ENCODE measurements at regions not wholly inside any gene's neighbourhood (a gene's known extent, or its start where the extent isn't known, plus 50 kb on each side); places are given as distances from the start of the nearest gene placed in this dataset.

DNA sequence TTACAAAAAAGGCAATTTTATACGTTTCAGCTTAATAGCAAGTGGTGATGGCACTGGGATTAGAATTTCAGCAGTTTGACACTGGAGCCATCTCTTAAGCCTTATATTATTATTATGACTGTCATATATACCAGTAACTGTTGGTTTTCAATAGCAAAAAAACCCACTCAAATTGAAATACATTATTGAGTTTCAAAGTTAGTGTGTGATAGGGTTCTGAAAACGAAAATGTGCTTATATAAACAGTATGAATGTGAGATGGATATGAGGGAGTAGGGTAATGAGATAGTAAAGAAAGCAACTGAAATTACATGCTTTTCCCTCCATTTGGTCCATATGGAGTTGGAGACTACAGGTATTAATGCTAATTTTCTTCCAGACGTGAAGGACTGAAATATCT is 68.6 kb upstream of the ACTBL2 start:
- TF ChIP-seq, protein P1, sequence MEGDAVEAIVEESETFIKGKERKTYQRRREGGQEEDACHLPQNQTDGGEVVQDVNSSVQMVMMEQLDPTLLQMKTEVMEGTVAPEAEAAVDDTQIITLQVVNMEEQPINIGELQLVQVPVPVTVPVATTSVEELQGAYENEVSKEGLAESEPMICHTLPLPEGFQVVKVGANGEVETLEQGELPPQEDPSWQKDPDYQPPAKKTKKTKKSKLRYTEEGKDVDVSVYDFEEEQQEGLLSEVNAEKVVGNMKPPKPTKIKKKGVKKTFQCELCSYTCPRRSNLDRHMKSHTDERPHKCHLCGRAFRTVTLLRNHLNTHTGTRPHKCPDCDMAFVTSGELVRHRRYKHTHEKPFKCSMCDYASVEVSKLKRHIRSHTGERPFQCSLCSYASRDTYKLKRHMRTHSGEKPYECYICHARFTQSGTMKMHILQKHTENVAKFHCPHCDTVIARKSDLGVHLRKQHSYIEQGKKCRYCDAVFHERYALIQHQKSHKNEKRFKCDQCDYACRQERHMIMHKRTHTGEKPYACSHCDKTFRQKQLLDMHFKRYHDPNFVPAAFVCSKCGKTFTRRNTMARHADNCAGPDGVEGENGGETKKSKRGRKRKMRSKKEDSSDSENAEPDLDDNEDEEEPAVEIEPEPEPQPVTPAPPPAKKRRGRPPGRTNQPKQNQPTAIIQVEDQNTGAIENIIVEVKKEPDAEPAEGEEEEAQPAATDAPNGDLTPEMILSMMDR (IDR thresholded peaks at IDR 0.05; ENCODE audit: low read depth, low read length, missing input control): no peak
- TF ChIP-seq, protein P2, sequence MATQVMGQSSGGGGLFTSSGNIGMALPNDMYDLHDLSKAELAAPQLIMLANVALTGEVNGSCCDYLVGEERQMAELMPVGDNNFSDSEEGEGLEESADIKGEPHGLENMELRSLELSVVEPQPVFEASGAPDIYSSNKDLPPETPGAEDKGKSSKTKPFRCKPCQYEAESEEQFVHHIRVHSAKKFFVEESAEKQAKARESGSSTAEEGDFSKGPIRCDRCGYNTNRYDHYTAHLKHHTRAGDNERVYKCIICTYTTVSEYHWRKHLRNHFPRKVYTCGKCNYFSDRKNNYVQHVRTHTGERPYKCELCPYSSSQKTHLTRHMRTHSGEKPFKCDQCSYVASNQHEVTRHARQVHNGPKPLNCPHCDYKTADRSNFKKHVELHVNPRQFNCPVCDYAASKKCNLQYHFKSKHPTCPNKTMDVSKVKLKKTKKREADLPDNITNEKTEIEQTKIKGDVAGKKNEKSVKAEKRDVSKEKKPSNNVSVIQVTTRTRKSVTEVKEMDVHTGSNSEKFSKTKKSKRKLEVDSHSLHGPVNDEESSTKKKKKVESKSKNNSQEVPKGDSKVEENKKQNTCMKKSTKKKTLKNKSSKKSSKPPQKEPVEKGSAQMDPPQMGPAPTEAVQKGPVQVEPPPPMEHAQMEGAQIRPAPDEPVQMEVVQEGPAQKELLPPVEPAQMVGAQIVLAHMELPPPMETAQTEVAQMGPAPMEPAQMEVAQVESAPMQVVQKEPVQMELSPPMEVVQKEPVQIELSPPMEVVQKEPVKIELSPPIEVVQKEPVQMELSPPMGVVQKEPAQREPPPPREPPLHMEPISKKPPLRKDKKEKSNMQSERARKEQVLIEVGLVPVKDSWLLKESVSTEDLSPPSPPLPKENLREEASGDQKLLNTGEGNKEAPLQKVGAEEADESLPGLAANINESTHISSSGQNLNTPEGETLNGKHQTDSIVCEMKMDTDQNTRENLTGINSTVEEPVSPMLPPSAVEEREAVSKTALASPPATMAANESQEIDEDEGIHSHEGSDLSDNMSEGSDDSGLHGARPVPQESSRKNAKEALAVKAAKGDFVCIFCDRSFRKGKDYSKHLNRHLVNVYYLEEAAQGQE (IDR thresholded peaks at IDR 0.05): no peak
- TF ChIP-seq, protein P3, sequence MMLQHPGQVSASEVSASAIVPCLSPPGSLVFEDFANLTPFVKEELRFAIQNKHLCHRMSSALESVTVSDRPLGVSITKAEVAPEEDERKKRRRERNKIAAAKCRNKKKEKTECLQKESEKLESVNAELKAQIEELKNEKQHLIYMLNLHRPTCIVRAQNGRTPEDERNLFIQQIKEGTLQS (IDR thresholded peaks at IDR 0.05): no peak
- TF ChIP-seq TAF1 (conservative IDR thresholded peaks at IDR 0.05): no peak
- no peak for TF ChIP-seq GABPA (IDR thresholded peaks at IDR 0.05 in 1 of 2, conservative IDR thresholded peaks at IDR 0.05 in 1 of 2)
- no peak for TF ChIP-seq EGR1 (IDR thresholded peaks at IDR 0.05; ENCODE audit: low read depth in 2 of 2)
- no peak for TF ChIP-seq YY1 (IDR thresholded peaks at IDR 0.05)
- TF ChIP-seq RAD21 (IDR thresholded peaks at IDR 0.05): no peak
- TF ChIP-seq, protein P4, sequence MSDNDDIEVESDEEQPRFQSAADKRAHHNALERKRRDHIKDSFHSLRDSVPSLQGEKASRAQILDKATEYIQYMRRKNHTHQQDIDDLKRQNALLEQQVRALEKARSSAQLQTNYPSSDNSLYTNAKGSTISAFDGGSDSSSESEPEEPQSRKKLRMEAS (IDR thresholded peaks at IDR 0.05): no peak
- no peak for TF ChIP-seq JUND (IDR thresholded peaks at IDR 0.05)
- no peak for TF ChIP-seq FOXA1 (IDR thresholded peaks at IDR 0.05)

Measured in liver (tissue), 3 donors.